WERI-Rb-1 (cell line): ENCODE measurements at regions not wholly inside any gene's neighbourhood (a gene's known extent, or its start where the extent isn't known, plus 50 kb on each side); places are given as distances from the start of the nearest gene placed in this dataset.

ENCODE experiments used
- DNase-seq: peaks from one replicate; pipeline ENCODE4 v3.0.0-alpha.2; 2020
- H3K27ac ChIP-seq: fragments of 250-450 bp; sonication (Bioruptor Pico); 2 replicates; pipeline ENCODE4 v1.5.1; 2020; ENCODE audit warnings: mild to moderate bottlenecking, moderate library complexity
- H3K27me3 ChIP-seq: fragments of 250-450 bp; sonication (Bioruptor Pico); 2 replicates; pipeline ENCODE4 v1.5.1; 2021; ENCODE audit warnings: mild to moderate bottlenecking, low read depth, moderate library complexity; ENCODE audit not compliant: insufficient read depth, severe bottlenecking
- H3K36me3 ChIP-seq: fragments of 250-450 bp; sonication (Bioruptor Pico); 2 replicates; pipeline ENCODE4 v1.5.1; 2020; ENCODE audit warnings: mild to moderate bottlenecking, moderate library complexity
- H3K4me3 ChIP-seq: 2 replicates; pipeline ENCODE4 v1.5.1; 2011; ENCODE audit warnings: low read depth, mild to moderate bottlenecking, control low read depth, low read length
- H3K9me3 ChIP-seq: fragments of 250-450 bp; sonication (Bioruptor Pico); 2 replicates; pipeline ENCODE4 v1.5.1; 2021; ENCODE audit warnings: mild to moderate bottlenecking, moderate library complexity; ENCODE audit not compliant: severe bottlenecking
- CTCF ChIP-seq: IDR thresholded peaks from 2 replicates; pipeline ENCODE4 v1.5.1; 2011; ENCODE audit warnings: low read depth, mild to moderate bottlenecking, control low read depth, inconsistent platforms, low read length

- H3K36me3 ChIP-seq, result no peaks in the 10 kb centered on the region
- TF ChIP-seq CTCF, result no peak
- DNase-seq, result no peak
- no peaks in the 10 kb centered on the region for H3K27me3 ChIP-seq
- no peaks in the 10 kb centered on the region for H3K9me3 ChIP-seq
- H3K4me3 ChIP-seq, result no peak overlapping the region
- H3K27ac ChIP-seq, result no peak overlapping the region
These were observed 1804.6 kb upstream of the ACO1 start for GRCh38 chr9:30579810-30580209.

GRCh38 chr9:30582240-30582639 lies 1802.2 kb upstream of the ACO1 start:
- no peaks in the 10 kb centered on the region for H3K27me3 ChIP-seq
- DNase-seq, result no peak
- no peak for TF ChIP-seq CTCF

GRCh38 chr9:30584559-30584958 lies 1799.9 kb upstream of the ACO1 start:
- TF ChIP-seq CTCF, result no peak

More at GRCh38 chr9:30582240-30582639, 1802.2 kb upstream of the ACO1 start:
- H3K9me3 ChIP-seq, result no peaks in the 10 kb centered on the region
- no peaks in the 10 kb centered on the region for H3K36me3 ChIP-seq
- no peak overlapping the region for H3K4me3 ChIP-seq
- no peak overlapping the region for H3K27ac ChIP-seq

GRCh38 chr9:30591461-30591860 lies 1793.0 kb upstream of the ACO1 start:
- H3K9me3 ChIP-seq, result no peaks in the 10 kb centered on the region
- DNase-seq, result no peak
- H3K27ac ChIP-seq, result no peak overlapping the region
- no peak overlapping the region for H3K4me3 ChIP-seq
- no peak for TF ChIP-seq CTCF
- H3K36me3 ChIP-seq, result no peaks in the 10 kb centered on the region
- no peaks in the 10 kb centered on the region for H3K27me3 ChIP-seq

More at GRCh38 chr9:30584559-30584958, 1799.9 kb upstream of the ACO1 start:
- no peak for DNase-seq
- H3K4me3 ChIP-seq, result no peak overlapping the region
- no peaks in the 10 kb centered on the region for H3K36me3 ChIP-seq
- no peaks in the 10 kb centered on the region for H3K27me3 ChIP-seq
- H3K9me3 ChIP-seq, result no peaks in the 10 kb centered on the region
- H3K27ac ChIP-seq, result no peak overlapping the region

- no peaks in the 10 kb centered on the region for H3K27me3 ChIP-seq
- DNase-seq, result no peak
These were observed 1786.8 kb upstream of the ACO1 start for GRCh38 chr9:30597608-30598007.

More at GRCh38 chr9:30597608-30598007, 1786.8 kb upstream of the ACO1 start:
- H3K9me3 ChIP-seq, result no peaks in the 10 kb centered on the region
- H3K27ac ChIP-seq, result no peak overlapping the region
- H3K4me3 ChIP-seq, result no peak overlapping the region
- H3K36me3 ChIP-seq, result no peaks in the 10 kb centered on the region
- TF ChIP-seq CTCF, result no peak
